Hepatocyte (in vitro differentiated cells): ENCODE measurements at regions not wholly inside any gene's neighbourhood (a gene's known extent, or its start where the extent isn't known, plus 50 kb on each side); places are given as distances from the start of the nearest gene placed in this dataset.

Experiments used
- DNase-seq: peaks from one replicate; pipeline ENCODE4 v3.0.0-alpha.2; 2016; ENCODE audit warnings: low spot score
- H2AFZ ChIP-seq: fragments of 200-600 bp; sonication (generic); 2 replicates; pipeline ENCODE4 v1.6.0; 2016; ENCODE audit warnings: antibody characterized with exemption, mild to moderate bottlenecking
- H3K27ac ChIP-seq: fragments of 200-600 bp; sonication (generic); 2 replicates; pipeline ENCODE4 v1.5.1; 2016; ENCODE audit warnings: mild to moderate bottlenecking
- H3K27me3 ChIP-seq: fragments of 200-600 bp; sonication (generic); 2 replicates; pipeline ENCODE4 v1.6.1; 2016
- H3K36me3 ChIP-seq: fragments of 200-600 bp; sonication (generic); replicated peaks from 2 replicates; pipeline ENCODE4 v1.5.1; 2016; ENCODE audit warnings: low read depth; ENCODE audit not compliant: insufficient read depth
- H3K4me1 ChIP-seq: fragments of 200-600 bp; sonication (generic); 2 replicates; pipeline ENCODE4 v1.5.1; 2016; ENCODE audit warnings: mild to moderate bottlenecking, moderate library complexity; ENCODE audit not compliant: insufficient read depth
- H3K4me2 ChIP-seq: fragments of 200-600 bp; sonication (generic); 2 replicates; pipeline ENCODE4 v1.6.0; 2016
- H3K4me3 ChIP-seq: fragments of 200-600 bp; sonication (generic); 2 replicates; pipeline ENCODE4 v1.5.1; 2016; ENCODE audit warnings: mild to moderate bottlenecking
- H3K79me2 ChIP-seq: fragments of 200-600 bp; sonication (generic); 2 replicates; pipeline ENCODE4 v1.6.0; 2017; ENCODE audit warnings: mild to moderate bottlenecking
- H3K9me2 ChIP-seq: fragments of 200-600 bp; sonication (generic); replicated peaks from 2 replicates; pipeline ENCODE4 v1.6.0; 2017; ENCODE audit warnings: mild to moderate bottlenecking; ENCODE audit not compliant: insufficient read depth
- H3K9me3 ChIP-seq: fragments of 200-600 bp; sonication (generic); 2 replicates; pipeline ENCODE4 v1.5.1; 2016; ENCODE audit warnings: low read depth, mild to moderate bottlenecking
- H4K20me1 ChIP-seq: fragments of 200-600 bp; sonication (generic); 2 replicates; pipeline ENCODE4 v1.6.0; 2016; ENCODE audit warnings: mild to moderate bottlenecking; ENCODE audit not compliant: insufficient read depth, poor library complexity, severe bottlenecking
- EZH2 ChIP-seq: fragments of 200-600 bp; sonication (generic); IDR thresholded peaks from 2 replicates; pipeline ENCODE4 v1.6.1; 2016; ENCODE audit warnings: antibody characterized with exemption, mild to moderate bottlenecking, borderline replicate concordance
- EZH2phosphoT487 ChIP-seq: fragments of 200-600 bp; sonication (generic); IDR thresholded peaks from one replicate; pipeline ENCODE4 v1.6.1; 2018; ENCODE audit warnings: antibody characterized with exemption, mild to moderate bottlenecking, low read depth, moderate library complexity; ENCODE audit not compliant: unreplicated experiment, severe bottlenecking
- WGBS: methylation state at CpG from one replicate; pipeline ENCODE4 v1.1.6; 2016; ENCODE audit warnings: low lambda C conversion rate; ENCODE audit errors: missing lambda C conversion rate; 5-methylcytosine and 5-hydroxymethylcytosine counted together
- TF ChIP-seq, protein P1 (sequence below): fragments of 200-600 bp; sonication (generic); IDR thresholded peaks from 2 replicates; pipeline ENCODE4 v1.5.1; 2016; ENCODE audit warnings: antibody characterized with exemption, mild to moderate bottlenecking; ENCODE audit not compliant: poor library complexity

DNA sequence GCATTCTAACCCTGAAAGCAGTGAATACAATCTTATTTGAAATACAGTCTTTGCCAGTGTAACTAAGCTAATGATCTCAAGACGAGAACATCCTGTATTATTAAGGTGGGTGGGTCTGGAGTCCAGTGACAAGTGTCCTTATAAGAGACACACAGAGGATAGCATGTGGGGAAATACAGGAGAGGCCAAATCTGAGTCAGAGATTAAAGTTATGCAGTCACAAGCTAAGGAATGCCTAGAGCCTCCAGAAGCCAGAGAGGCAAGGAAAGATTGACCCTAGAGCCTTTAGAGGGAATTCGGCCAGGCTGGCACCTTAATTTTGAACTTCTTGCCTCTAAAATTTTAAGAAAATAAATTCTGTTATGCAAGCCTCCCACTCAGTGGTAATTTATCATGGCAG is 87.5 kb upstream of the HGF start:
- Histone ChIP-seq H3K4me3 (no peak overlapping the region), H3K27me3 (no peaks in the 10 kb centered on the region), H2AFZ (no peak overlapping the region), H4K20me1 (no peaks in the 10 kb centered on the region), H3K9me3 (no peaks in the 10 kb centered on the region), H3K9me2 (no peaks in the 10 kb centered on the region), H3K27ac (no peak overlapping the region), H3K79me2 (no peaks in the 10 kb centered on the region), H3K4me1 (no peaks in the 10 kb centered on the region), H3K36me3 (no peaks in the 10 kb centered on the region), H3K4me2 (no peak overlapping the region)
- 74% methylated on average over 2 of the region's 2 CpGs for WGBS
- DNase-seq = no peak
- TF ChIP-seq EZH2 (no peak), EZH2phosphoT487 (no peak)
- TF ChIP-seq, protein P1, sequence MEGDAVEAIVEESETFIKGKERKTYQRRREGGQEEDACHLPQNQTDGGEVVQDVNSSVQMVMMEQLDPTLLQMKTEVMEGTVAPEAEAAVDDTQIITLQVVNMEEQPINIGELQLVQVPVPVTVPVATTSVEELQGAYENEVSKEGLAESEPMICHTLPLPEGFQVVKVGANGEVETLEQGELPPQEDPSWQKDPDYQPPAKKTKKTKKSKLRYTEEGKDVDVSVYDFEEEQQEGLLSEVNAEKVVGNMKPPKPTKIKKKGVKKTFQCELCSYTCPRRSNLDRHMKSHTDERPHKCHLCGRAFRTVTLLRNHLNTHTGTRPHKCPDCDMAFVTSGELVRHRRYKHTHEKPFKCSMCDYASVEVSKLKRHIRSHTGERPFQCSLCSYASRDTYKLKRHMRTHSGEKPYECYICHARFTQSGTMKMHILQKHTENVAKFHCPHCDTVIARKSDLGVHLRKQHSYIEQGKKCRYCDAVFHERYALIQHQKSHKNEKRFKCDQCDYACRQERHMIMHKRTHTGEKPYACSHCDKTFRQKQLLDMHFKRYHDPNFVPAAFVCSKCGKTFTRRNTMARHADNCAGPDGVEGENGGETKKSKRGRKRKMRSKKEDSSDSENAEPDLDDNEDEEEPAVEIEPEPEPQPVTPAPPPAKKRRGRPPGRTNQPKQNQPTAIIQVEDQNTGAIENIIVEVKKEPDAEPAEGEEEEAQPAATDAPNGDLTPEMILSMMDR = no peak

DNA sequence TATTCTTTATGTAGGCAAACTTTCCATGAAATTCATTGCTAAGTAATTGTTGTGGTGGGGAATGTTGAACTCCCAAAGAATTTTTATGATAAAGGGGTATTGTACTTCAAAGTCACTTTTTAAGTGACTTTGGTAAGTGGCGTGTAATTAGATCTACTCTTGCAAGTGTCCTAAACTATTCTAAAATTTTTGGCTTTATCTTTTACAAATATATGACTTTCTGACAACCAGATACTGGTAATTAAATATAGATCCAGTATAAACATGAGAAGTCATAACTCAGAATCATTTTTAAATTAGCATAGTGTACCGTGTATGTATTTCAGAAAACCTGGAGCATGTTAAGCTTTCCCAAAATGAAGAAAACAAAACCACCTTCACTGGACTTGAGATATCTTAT is 84.7 kb upstream of the HGF start:
- no peaks in the 10 kb centered on the region for H3K9me2 ChIP-seq
- DNase-seq = no peak
- no peak overlapping the region for H3K4me3 ChIP-seq
- H4K20me1 ChIP-seq = no peaks in the 10 kb centered on the region
- H3K27ac ChIP-seq = no peak overlapping the region
- H3K4me2 ChIP-seq = no peak overlapping the region
- H3K27me3 ChIP-seq = no peaks in the 10 kb centered on the region
- H3K36me3 ChIP-seq = no peaks in the 10 kb centered on the region
- H2AFZ ChIP-seq = no peak overlapping the region
- H3K4me1 ChIP-seq = no peaks in the 10 kb centered on the region
- TF ChIP-seq EZH2phosphoT487 = no peak
- no peak for TF ChIP-seq EZH2
- TF ChIP-seq, protein P1 = no peak
- no peaks in the 10 kb centered on the region for H3K9me3 ChIP-seq
- H3K79me2 ChIP-seq = no peaks in the 10 kb centered on the region
- WGBS = 86% methylated on average over 2 of the region's 2 CpGs

DNA sequence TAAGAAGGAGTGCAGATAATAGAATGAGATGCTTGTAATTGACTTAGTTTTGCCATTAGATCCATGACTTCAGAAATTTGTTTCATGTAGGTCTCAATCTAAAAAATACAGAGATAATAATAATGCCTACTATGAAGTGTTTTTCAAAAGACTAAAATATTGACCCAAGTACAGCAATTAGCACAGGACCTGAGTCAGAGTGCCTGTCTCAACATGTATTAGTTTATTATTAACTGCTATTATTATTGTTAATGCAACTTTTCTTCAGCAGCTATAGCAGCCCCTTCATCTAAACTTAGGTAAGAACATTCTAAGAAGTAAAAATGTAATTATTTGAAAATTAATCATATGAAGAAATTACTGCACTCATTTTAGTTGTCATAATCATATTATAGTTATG is 82.9 kb upstream of the HGF start:
- no peaks in the 10 kb centered on the region for H3K9me2 ChIP-seq

More for the DNA sequence above, 82.9 kb upstream of the HGF start:
- H3K27ac ChIP-seq = no peak overlapping the region
- no peaks in the 10 kb centered on the region for H3K9me3 ChIP-seq
- TF ChIP-seq EZH2 = no peak
- no peak for TF ChIP-seq EZH2phosphoT487
- TF ChIP-seq, protein P1 = no peak
- H3K79me2 ChIP-seq = no peaks in the 10 kb centered on the region
- no peak overlapping the region for H3K4me2 ChIP-seq
- no peaks in the 10 kb centered on the region for H3K36me3 ChIP-seq
- H3K27me3 ChIP-seq = no peaks in the 10 kb centered on the region
- H3K4me1 ChIP-seq = no peaks in the 10 kb centered on the region
- no peaks in the 10 kb centered on the region for H4K20me1 ChIP-seq
- no peak overlapping the region for H3K4me3 ChIP-seq
- no peak for DNase-seq
- no peak overlapping the region for H2AFZ ChIP-seq
